ENCODE measurements at regions not wholly inside any gene's neighbourhood (a gene's known extent, or its start where the extent isn't known, plus 50 kb on each side); places are given as distances from the start of the nearest gene placed in this dataset.
"Not testable (repeated sequence)": the region's sequence is repeated elsewhere in the genome, so short reads cannot be mapped to it uniquely, and the experiment has no call there.

DNA sequence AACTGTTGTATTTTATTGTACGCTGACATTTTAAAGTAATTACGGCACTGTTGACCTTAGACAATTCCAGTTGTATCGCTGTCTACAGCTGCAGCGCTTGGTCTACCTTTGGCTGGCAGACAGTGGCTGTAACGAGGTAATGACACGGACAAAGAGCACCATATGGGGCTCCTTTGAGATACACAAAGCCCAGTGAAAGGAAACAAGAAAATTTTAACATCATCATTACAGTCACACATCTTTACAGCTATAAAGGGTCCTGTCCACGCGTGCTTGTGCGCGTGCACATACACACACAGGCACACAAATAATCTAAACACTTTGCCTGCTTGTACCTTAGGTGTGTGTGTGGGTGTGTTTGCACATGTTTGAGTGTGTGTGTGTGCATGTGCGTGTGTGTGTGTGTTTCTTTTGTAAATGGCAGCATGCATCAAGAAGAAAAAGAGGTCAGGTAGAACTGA is 946.0 kb downstream of the NR2F1-AS1 start:
- no peak for DNase-seq (ENCODE audit: low spot score)

DNA sequence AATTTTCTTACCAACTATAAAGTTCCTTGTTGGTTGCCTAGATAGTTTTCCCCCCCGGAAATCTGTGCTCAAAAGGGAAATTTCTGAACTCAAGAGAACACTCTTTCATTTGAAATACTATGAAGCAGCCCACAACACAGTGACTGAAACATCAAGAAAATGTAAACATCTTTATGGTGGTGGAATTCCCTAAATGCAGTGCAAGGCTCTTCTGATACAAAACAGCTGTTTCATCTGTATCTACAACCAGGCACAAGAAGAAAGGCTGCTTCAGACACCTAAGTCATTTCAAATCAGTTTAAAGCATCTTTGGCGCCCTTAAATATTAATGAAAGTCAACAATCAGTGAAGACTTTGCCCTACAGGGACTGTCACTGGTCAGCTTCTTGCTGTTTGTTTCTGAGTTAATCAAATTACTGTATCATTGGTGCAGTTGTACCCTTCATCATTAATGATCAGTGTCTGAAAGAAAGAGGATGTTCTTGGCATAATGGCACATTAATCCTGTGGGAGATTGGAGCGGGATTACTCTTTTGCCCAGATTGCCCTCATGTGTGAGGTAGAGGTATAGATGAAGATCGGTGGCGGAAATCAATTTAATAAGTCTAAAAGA is 947.0 kb downstream of the NR2F1-AS1 start:
- no peak for DNase-seq (ENCODE audit: low spot score)

DNA sequence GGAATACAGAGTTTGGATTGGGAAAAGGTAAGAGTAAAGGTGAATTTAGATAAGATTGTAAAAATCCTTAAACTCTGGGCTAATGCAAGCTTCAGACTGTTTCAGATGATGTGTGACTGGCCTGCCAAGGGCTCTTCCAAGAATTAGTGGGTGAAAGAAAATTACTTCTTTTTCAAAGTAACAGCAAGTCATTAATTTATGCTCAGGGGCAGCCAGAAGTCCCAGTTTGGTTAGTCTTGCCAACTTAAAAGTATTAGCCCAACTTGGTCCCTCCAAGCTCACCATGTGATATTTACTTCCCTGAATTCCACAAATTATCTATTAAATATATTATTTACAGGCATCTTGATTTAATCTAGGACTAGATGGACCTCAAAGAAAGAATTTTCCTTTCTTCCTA is 947.8 kb downstream of the NR2F1-AS1 start:
- DNase-seq (ENCODE audit: low spot score): no peak

DNA sequence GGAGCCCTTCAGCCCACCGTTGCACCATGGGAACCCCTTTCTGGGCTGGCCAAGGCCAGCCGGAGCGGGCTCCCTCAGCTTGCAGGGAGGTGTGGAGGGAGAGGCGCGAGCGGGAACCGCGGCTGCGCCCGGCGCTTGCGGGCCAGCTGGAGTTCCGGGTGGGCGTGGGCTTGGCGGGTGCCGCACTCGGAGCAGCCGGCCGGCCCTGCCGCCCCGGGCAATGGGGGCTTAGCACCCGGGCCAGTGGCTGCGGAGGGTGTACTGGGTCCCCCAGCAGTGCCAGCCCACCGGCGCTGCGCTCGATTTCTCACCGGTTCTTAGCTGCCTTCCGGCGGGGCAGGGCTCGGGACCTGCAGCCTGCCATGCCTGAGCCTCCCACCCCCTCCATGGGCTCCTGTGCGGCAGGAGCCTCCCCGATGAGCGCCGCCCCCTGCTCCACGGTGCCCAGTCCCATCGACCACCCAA is 949.8 kb downstream of the NR2F1-AS1 start:
- not testable (repeated sequence) for DNase-seq (ENCODE audit: low spot score)

DNA sequence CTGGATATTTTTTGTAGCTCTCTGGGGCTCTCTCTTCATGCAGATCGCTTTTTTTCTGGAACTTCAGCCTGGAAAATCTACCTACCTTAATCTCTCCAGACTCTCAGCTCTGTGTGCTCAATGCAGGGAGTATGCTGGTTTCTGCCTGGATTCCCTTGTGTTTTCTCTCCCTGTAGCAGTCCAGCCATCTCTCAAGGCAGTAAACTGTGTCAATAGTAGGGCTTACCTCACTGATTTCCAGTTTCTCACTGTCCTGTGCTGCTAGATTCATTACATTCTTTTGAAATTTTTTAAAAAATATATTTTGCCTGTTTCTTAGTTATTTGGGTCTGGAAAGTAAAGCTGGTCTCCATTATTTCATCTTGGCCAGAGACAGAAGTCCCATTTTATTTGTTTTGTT is 951.4 kb downstream of the NR2F1-AS1 start:
- no peak for DNase-seq (ENCODE audit: low spot score)

DNA sequence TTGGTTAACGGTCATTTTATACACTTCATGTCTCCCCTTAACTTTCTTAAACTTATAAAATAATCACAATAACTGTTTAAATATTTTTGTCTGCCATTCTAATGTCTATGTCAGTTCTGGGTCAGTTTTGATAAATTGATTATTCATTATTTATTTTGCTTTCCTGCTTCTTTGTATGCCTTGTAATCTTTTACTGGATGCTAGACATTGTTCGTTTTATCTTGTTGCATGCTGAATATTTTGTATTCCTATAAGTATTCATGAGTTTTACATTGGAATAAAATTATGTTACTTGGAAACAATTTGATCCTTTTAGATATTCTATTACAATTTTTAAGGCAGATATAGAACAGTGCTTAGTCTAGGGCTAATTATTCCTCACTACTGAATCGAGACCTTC is 952.0 kb downstream of the NR2F1-AS1 start:
- no peak for DNase-seq (ENCODE audit: low spot score)

DNA sequence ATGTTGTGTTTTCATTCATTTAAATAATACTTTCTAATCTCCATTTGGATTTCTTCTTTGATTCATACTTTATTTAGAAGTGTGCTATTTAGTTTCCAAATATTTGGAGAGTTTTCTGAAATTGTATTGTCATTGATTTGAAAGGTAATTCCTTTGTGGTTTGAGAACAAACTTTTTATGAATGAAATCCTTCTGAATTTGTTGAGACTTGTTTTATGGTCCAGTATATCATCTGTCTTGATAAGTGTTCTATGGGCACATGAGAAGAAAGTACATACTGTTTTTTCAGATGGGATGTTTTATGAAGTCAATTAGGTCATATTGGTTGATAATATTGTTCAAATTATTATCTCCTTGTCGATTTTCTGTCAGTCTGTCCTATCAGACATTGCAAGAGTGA is 953.8 kb downstream of the NR2F1-AS1 start:
- DNase-seq (ENCODE audit: low spot score): no peak

DNA sequence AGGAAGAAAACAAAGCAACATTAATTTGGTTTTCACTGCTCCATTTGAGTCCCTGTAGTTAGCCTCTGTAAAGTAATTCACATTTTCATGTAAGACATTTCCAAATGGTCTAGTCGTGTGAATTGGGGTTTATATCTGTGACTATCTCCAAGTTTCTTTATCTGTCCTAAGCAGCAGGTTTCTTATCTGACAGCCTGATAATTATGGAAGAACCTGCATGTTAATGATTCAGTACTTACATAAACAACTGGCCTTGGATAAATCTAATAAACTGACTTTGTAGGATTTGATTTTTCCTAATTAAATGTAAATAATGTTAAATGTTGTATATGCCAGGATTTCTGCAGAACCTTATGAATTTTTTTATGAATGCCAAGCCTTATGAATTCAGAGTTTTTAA is 964.9 kb downstream of the NR2F1-AS1 start:
- no peak for DNase-seq (ENCODE audit: low spot score)

DNA sequence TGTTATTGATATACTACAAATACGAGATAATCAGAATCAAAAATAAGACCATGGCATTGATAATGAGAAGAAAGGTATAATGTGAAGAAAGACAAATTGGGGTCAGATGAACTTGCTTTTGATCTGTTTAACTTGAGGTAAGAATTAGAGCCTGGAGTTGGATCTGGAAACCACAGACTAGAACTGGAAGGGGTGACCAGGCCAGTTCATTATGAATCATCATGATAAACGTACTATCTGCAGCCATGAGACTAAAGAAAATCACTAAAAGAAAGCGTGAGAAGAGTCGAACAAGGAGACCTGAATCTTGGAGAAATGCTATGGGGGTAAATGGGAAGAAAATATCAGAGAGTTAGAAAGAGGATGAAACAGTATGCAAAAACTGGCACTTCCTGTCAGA is 967.5 kb downstream of the NR2F1-AS1 start:
- no peak for DNase-seq (ENCODE audit: low spot score)

DNA sequence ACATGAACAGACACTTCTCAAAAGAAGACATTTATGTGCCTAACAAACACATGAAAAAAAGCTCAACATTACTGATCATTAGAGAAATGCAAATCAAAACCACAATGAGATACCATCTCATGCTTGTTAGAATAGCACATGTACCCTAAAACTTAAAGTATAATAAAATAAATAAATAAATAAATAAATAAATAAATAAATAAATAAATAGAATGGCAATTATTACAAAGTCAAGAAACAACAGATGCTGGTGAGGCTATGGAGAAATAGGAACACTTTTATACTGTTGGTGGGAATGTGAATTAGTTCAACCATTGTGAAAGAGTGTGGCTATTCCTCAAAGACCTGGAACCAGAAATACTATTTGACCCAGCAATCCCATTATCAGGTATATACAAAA is 970.6 kb downstream of the NR2F1-AS1 start:
- DNase-seq (ENCODE audit: low spot score): not testable (repeated sequence)

DNA sequence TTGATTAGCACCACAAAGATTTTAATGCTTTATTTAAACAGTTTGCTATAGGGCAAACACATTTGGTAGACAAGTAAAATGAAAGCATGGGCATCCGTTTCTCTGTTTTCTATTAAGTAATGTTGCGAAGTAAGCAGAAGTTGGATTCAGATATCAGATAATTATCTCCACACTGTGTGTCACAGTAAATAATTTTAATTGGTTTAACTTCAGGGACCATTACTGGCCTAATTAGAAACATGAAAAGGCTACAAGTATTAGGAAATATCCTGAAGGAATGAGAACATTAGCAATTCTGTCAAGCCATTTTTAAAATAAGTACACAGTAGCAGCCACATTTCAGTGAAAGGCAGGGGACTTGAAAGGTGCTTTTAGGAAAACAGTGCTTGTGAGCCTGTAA is 975.4 kb downstream of the NR2F1-AS1 start:
- DNase-seq (ENCODE audit: low spot score): no peak

DNA sequence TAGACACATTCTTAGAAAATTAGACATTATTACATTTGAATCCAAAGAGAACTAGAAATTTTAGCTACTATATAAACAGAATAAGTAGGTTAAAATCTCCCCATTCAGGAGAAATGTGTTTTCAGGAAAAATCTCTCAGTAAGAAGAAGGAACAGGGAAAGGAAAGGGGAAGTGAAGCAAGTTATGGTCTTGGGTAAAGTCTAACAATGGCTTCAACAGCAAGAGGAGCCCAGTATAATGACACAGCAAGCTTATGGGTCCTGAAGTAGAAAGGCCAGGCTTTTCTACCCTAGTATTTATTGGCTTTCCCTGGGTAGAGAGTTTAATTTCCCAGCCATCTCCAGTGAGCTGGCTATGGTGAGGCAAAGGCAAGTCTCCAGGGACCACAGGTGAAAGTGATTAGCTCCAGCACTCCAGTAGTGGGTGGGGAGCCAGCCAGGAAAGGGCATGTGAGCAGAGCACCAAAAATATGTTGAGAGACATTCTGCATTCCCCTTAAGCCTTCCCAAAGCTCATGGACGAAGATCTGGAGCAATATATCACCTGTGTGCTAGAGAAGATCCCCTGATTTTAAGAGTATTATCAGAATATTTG is 981.7 kb downstream of the NR2F1-AS1 start:
- no peak for DNase-seq (ENCODE audit: low spot score)

DNA sequence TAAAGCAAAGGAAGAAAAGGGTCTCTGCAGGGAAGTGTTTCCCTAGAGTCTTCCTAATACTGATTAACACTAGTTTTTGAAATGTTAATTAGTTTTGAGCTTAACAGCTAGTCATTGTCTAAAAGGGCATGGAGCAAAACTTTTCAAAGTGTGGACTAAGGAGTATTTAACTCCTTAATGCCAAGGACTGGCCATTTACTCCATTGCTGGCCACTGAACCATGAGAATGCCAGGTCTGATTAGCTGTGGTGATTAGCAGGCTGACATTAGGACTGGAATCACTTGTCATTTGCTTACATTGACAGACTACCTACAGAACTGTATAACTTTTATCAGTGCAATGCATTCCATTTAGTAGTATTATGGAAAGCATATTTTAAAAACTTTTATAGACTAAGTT is 987.0 kb downstream of the NR2F1-AS1 start:
- no peak for DNase-seq (ENCODE audit: low spot score)

DNA sequence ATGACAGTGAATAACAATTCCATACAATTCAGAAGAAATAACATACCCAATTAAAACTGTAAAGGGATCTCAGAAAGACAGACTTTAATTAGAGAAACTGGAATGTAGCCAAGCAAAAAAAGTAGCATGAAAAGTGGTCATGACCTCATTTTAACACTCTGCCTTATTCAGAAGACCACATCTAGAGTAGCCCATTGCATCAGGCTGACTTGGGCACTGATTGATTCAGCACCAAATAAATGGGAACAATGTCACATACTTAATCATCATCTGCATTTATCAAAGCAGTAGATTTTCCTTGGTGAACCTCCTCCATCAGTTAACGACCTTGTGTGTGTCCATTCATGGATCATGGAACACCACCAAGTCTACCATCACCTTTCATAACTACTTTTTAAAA is 992.1 kb downstream of the NR2F1-AS1 start:
- DNase-seq (ENCODE audit: low spot score): no peak

DNA sequence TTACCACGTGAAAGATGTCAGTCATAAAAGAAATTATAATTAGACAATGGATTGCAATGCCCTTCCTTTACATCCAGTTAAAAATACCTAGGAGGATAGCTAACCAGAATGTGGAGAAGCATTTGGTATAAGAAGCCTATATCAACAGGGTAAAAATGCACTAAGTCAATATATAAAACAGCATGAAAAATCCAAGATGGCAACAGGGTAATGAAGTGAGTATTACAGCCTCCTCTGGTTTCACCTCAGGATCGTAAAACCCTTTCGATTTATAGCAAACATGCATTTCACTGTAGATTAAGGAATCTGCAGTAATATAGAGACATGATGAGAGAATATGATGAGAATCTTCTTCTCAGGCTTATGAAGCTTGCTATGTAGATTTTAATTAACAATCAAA is 999.3 kb downstream of the NR2F1-AS1 start:
- DNase-seq (ENCODE audit: low spot score): no peak

DNA sequence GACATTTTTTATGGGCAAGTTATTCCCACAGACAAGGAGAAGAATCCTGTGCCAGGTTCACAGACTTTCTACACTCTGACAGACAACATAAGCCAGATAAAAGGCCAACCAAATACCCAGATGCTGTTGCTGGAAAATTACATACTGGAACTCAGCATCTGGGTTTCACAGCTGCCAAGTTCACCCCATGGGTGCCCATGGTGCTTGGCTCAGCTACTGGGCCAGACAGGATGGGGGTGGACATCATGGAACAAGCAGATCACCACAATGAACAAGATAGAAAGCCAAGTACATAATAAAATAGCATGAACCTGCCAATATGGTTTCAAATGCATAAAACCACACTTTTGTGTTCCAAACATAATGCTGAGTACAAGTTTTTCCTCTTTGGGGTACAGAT is 999.8 kb downstream of the NR2F1-AS1 start:
- no peak for DNase-seq (ENCODE audit: low spot score)

DNA sequence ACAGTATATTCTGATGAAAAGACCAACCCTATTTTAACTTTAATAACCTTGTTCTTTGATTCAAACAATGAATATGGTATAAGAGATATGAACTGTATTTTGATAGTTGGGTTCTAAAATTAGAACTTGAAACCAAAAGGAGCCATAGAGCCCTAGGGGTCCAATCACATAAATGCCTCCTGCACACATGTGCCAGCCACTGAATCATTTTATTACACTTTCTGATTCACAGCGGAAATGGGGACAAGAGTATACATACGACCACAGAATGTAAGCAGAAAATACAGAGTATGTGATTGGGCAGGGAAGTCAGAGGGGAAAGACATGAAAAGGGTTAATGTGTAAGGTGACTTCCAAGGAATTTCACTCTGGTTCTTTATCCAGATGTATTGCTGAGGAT is 1000.2 kb downstream of the NR2F1-AS1 start:
- no peak for DNase-seq (ENCODE audit: low spot score)

DNA sequence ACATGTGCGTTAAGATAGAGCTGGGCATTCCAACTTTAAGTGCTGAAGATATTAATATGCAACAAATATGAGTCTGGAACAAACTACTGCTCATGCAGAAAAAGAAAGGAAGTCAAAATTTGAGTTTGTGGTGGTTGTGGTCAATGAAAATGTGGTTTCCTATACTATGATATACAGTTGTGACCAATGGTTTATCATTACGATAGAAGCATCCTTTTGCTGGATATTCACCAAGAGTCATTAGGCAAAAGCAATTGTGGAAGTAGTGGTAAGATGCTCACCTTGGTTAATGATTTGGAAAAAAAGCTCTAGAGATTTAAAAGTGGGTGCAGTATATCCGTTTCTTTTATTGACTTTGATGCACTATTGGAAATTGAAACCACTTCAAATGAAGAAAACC is 1007.0 kb downstream of the NR2F1-AS1 start:
- no peak for DNase-seq (ENCODE audit: low spot score)

DNA sequence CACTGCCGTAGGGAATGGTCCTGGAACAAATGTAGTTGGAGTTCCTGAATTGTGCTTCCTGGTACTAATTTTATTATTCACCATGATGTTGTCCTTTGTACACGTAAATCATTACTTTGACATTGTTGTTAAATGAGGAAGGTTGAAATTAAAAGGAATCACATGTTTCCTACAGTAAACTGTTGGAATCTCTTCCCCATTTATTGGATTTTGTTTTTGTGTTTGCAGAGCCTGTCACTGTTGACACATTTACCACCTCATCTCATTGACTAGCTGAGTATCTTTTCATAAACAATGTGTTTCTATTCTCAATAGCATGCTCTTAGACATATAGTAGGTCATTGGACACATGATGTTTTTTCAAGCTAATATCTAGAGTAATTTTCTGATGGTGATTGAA is 1012.5 kb downstream of the NR2F1-AS1 start:
- no peak for DNase-seq (ENCODE audit: low spot score)

DNA sequence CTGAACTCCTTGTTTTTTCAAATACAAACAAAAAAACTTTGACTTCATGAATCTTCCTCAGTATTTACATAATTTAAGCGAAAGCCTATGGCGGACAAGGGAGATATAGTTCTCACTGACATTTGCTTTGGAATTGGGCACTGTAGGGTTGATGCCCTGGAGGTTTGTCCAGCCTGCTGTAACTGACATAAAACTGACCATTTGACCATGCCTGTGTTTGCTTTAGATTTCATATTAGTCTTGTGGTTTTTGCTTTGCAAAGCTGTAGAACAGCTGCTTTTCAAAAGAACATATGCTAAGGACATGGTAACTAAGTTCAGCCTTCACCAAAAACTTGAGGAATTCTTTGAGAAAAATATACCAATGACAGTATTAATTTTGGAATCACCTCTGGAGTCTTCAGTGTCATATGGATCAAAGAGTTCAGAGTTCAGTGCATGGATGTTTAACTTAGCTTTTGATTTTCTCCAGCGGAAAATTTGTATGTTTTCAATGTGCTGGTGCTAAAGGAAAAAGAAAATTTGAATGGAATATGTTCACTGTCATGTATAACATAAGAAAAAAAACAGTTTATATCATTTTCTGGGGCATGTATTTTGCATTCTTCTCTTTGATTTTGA is 1013.1 kb downstream of the NR2F1-AS1 start:
- no peak for DNase-seq (ENCODE audit: low spot score)

DNA sequence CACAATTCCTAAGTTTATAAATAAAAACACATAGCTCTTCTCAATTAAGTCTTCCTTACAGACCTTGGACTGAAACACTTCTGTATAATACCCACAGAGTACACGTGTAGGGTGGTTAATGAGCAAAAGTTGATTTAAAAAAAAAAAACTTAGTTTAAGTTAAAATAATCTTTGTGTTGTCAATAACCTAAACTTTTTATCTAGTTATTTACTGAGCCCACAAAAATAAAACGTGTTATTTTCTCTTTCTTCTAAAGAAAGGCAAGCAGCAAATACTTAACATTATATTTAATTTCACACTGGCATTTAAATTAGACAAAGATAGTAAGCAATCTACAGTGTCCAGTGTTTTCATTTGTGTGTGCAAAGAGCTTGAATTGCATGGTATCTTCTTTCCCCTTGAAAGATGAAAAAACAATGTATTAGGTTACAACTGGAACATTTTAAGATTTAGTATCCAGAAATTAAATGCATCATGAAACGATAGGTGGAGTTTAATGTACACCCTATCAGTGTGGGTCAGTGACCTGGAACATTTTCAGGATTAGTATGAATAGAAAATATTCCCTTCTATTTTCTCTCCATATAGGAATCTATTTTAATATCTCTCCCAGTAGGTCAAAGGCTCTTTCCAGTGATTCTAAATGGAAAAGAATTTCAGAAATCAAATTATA is 1014.8 kb downstream of the NR2F1-AS1 start:
- DNase-seq (ENCODE audit: low spot score): no peak

DNA sequence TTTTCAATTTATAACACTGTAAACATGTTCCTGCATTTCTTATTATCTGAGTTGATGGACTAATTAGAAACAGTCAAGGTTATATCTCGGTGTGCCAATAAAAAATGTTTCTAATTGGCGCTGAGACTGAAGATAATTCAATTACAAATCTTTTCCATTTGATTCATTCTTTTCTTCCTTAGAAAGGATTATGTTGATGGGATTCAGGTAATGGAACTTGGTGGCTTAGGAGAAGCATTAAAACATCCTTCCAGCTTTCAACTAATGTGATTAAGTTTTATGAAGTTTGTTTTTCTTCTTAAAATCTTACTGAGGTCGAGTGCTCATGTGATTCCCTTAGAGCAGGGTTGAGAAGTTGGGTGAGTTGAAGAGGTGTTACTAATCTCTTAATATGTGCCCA is 1015.3 kb downstream of the NR2F1-AS1 start:
- no peak for DNase-seq (ENCODE audit: low spot score)

DNA sequence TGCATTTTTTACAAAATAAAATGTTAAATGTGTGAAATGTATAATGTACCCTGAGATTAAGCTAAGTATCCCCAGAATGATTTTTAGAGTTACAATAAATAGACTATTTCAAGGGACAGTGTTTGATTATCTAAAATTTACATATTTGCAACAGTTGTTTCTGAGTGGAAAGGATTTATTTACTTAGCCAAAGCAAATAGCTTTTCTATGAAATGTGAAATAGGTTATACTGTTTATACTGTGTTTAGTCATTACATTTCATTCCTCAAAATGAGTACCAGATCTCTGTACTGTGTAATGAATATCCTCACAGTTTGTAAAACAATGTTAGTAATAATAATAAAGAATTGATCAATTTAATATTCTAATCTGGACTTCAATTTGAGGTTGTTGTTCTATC is 1019.0 kb downstream of the NR2F1-AS1 start:
- no peak for DNase-seq (ENCODE audit: low spot score)

Measured in umbilical cord (tissue), 1 donor.